HG03558 (cell line): ENCODE measurements at regions not wholly inside any gene's neighbourhood (a gene's known extent, or its start where the extent isn't known, plus 50 kb on each side); places are given as distances from the start of the nearest gene placed in this dataset.
"Not testable (repeated sequence)": the region's sequence is repeated elsewhere in the genome, so short reads cannot be mapped to it uniquely, and the experiment has no call there.

Experiments
- ATAC-seq: cut with Tn5 transposase; IDR thresholded peaks from one replicate; pipeline ENCODE4 v1.9.1; 2021; ENCODE audit warnings: moderate number of reproducible peaks; ENCODE audit not compliant: unreplicated experiment; ENCODE audit errors: extremely low read depth

DNA sequence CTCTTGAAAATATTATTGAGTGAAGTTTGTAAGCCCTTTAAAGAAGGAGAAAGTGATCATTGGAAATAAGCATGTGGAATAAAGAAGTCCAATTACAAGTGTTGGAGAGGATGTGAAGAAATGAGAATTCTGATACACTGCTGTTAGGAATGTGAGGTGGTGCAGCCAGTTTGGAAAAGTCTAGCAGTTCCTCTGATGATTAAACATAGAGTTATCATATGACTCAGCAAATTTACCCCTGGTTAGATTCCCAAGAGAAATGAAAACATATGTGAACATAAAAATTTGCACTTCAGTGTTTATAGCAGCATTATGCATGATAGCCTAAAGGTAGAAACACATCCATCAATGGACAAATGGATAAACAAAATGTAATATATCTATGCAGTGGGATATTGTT lies 319.9 kb downstream of the AEBP2 start:
- ATAC-seq, result no peak

- ATAC-seq, result no peak
Observed at GRCh38 chr12:19760611-19761010, 321.3 kb downstream of the AEBP2 start.

DNA sequence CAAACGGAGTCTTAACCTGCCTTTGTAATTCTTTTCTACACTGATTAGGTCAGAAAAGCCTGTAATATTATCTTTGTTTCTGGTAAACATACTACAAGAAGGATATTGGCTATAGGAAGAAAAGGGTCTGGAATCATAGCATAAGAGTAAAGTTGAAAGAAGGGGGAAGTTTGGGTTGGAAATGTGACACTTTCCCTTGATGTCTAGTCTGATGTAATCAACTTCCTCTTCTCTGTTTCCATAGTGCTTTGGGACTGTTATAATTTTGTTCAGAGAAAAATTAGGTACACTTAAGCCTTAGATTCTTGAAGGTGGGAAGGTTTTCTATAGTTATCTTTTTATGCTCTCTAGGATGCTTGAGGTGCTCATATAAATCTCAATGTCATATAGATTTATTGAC lies 322.2 kb downstream of the AEBP2 start:
- no peak for ATAC-seq

DNA sequence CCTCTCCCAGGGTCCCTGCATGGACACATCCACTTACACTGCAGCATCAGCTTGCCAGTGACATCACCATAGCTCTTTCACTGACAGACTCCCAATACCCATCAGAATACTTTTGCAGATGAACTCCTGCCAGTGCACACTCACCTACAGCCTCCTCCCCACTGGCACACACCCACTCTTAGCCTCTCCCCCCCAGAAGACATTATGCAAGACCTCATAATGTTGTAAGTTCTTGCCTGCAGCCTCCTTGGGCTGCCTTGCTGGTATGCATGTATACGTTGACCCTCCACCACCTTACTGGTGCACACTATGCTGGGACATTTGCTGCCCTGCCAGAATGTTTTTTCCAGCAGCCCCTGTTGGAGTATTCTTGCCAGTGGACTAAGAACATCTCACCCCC lies 324.2 kb downstream of the AEBP2 start:
- no peak for ATAC-seq

DNA sequence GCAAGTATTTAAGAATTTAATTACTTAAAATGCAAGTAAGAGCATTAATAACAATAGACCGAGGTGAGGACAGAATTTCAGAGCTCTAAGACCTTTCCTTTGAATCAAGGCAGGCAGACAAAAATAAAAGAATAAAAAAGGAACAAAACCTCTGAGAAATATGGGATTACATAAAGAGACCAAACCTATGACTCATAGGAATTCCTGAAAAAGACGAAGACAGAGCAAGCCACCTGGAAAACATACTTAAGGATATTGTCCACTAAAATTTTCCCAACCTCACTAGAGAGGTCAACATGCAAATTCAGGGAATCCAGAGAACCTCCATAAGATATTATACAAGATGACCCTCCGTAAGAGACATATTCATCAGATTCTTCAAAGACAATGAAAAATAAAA lies 325.1 kb downstream of the AEBP2 start:
- ATAC-seq, result no peak

DNA sequence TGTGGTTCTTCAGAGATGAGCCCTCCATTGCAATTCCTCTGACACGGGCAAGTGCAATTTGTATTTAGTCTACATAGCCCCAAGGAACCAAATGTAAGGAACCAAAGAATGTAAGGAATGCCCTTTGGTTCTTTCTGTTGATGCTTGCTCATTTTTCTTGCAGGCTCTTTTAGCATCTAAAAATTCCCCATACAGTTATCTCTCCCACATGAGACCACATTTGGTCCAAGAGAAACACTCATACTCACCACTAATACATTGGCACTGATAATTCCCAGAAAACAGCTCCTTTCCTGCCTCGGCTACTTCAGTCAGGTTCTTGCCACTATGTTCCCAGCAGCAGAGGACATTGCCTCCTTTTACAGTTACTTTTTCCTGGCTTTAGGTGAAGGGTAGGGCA lies 332.6 kb downstream of the AEBP2 start:
- no peak for ATAC-seq

DNA sequence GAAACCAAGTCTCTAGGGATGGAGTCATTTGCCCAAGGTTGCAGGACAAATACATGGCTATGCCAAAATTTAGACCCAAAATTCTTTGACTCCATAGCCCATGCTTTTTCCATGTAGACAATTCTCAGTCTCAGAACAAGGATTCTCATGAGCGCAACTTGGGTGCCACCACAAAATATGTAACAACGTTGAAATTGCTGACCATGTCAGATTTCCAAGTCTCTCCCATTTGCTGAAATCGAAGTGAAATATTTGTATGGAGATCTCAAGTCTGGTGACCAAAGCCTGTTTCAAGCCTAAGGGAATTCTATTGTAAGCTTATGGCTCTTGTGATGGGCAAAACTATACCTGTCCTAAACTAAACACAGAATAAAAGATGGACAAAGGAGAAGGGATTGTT lies 333.5 kb downstream of the AEBP2 start:
- ATAC-seq, result no peak

DNA sequence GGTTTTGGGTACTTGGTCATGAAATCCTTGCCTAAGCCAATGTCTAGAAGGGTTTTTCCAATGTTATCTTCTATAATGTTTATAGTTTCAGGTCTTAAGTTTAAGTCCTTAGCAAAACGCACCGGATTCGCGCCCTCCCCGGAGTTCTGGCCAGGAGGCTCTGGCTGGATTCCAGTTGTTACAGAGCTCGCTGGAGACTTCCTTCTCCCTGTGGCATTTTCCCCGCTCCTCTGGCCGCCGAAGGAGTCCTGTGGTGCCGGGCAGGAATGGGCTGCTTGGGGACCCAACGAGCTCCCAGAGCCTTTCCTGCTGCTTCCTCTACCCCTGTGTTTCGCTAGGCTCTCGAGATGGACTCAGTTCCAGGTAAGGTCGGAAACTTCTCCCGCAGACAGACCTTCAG lies 335.9 kb downstream of the AEBP2 start:
- ATAC-seq, result no peak

DNA sequence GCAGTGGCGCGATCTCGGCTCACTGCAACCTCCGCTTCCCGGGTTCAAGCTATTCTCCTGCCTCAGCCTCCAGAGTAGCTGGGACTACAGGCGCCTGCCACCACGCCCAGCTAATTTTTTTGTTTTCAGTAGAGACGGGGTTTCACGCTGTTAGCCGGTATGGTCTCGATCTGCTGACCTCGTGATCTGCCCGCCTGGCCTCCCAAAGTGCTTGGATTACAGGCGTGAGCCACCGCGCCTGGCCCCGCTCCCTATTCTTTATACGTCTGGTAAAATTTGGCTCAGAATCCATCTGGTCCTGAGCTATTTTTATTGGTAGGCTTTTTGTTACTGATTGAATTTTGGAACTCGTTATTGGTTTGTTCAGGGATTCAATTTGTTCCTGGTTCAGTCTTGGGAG lies 336.7 kb downstream of the AEBP2 start:
- ATAC-seq, result not testable (repeated sequence)

GRCh38 chr12:19778172-19778571 lies 338.9 kb downstream of the AEBP2 start:
- no peak for ATAC-seq

DNA sequence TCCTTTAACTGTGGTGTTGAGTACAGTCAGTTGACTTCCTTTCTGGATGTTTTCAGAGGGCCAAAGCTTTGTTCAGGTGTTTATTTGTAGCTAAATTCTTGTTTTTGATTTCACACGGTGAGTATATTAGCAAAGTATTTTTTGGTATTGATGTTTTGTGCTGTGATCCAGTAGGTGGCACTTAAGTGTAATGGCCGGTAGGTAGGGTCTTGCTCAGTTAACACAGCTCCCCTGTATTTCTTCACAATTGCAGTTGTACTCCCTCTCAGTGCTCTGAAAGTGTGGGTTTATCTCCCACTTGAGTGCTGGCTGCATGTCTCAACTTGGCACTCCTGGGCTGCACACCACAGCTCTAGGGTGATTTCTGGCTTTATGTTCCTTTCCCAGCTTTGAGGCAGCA lies 339.5 kb downstream of the AEBP2 start:
- no peak for ATAC-seq

GRCh38 chr12:19779395-19780056 lies 340.2 kb downstream of the AEBP2 start:
- ATAC-seq, result no peak

GRCh38 chr12:19780460-19780859 lies 341.2 kb downstream of the AEBP2 start:
- ATAC-seq, result no peak

- ATAC-seq, result no peak
Observed at GRCh38 chr12:19783547-19784444, 344.5 kb downstream of the AEBP2 start.

GRCh38 chr12:19792028-19792427 lies 352.7 kb downstream of the AEBP2 start:
- ATAC-seq, result no peak

DNA sequence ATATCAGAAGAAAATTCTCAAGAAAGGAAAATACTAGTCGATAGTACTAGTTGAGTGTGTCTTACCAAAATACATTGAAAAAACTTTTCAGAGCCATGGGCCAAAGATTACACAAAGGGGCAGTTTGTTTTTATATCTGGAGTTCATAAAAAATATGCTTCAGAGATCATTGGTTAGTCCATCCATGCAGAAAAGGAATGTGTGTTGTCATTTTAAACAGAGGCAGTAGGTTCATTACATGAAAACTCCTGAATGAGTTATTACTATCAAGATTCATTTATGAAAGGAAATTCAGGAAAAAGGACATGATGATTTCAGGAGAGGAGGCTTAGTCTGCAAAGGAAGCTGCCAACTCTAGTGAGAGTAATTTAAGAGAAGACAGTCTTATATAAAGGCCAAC lies 354.8 kb downstream of the AEBP2 start:
- ATAC-seq, result no peak

DNA sequence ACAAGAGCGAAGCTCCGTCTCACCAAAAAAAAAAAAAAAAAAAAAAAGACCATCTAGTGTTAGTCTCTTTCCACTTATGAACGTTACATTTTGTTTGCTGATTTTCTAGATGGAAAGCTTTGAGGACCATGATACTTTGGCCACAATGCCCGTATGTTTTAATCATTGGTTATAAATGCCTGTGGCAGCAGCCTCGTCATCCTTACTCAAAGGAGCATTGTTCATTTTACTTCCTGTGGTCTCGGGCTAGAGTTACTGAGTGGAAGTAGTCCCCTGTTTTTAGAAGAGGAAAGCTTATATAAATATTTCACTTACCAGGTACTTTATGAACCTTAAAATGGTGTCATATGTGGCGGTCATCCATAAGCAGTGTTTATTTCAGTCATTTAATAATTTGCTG lies 359.9 kb downstream of the AEBP2 start:
- ATAC-seq, result no peak

- ATAC-seq, result no peak
Observed at GRCh38 chr12:19799895-19800602, 360.8 kb downstream of the AEBP2 start.

DNA sequence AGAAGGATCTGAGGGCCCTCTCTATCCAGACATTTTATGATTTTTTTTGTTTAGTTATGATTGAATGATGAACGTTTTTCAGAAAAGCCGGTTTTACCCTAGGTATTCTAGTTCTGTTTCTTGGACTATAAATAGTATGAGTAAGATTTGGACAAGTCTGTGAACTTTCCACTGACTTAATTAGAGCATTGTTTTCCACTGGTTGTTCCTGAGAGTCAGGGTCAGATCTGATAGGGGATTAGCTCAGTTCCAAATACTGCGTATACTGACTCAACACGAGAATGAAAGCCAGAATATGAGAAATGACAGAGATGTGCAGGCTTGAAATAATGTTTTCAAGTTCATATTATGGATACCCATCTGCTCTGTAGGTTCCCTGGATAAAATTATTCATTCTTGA lies 361.6 kb downstream of the AEBP2 start:
- ATAC-seq, result no peak

DNA sequence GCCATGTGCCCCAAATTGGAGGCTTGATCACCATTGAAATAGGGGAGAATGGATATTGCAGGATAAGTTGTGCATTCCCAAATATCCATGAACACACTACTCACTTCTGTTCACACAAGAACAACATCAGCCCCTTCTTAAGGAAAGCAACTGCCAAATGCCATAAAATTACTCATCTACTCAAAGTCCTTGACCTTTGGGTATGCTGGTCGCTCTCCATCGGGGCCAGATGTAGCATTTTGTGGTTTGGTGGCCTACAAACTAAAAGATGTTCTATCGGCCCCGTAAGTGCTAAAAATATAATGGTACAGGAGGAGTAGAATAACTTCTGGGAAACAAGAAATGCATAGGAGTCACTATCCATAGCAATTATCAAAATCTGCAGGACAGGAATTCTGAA lies 362.6 kb downstream of the AEBP2 start:
- no peak for ATAC-seq

- ATAC-seq, result no peak
Observed at GRCh38 chr12:19802915-19803314, 363.6 kb downstream of the AEBP2 start.
